IPS-NIHi11 (cell line): ENCODE measurements at regions not wholly inside any gene's neighbourhood (a gene's known extent, or its start where the extent isn't known, plus 50 kb on each side); places are given as distances from the start of the nearest gene placed in this dataset.
"Not testable (repeated sequence)": the region's sequence is repeated elsewhere in the genome, so short reads cannot be mapped to it uniquely, and the experiment has no call there.

Source experiments
- DNase-seq: peaks from one replicate; pipeline ENCODE4 v3.0.0; 2012; ENCODE audit warnings: mixed read lengths, low spot score

DNA sequence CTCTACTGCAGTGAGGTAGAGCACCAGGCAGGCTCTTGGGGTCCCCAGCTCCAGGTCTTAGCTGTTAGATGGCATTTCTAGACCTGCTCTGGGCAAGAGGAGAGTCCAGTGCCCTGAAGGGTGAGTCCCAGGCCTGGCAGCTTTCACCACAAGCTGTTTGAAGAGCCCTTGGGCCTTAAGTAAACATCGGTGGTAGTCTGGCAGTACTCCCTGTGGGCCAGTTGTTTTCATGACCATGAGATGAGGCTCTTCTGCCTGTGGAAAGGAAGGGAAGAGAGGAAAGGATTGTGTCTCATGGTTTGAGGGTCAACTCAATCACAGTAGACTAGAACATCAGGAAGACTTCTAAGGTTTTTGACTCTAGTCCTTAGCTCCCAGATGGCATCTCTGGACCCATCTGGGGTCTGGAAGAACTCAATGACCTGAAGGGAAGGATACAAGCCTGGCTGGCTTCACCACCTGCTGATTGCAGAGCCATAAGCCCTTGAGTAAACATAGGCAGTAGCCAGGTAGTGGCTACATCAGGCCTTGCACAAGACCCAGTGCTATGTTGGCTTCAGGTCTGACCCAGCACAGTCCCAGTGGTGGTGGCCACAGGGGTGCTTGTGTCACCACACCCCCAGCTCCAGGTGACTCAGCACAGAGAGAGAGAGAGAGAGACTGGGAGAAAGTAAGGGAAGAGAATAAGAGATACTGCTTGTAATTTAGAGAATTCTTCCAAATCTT, 114.3 kb upstream of the PCSK5 start:
- no peak for DNase-seq

DNA sequence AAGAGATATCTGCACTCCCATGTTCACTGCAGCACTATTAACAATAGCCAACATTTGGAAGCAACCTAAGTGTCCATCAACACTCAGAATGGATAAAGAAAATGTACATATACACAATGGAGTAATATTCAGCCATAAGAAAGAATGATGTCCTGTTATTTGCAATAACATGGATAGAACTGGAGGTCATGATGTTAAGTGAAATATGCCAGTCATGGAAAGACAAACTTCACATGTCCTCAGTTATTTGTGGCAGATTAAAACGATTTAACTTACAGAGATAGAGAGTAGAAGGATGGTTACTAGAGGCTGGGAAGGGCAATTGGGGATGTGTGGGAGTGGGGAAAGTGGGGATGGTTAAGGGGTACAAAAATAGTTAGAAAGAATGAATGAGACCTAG, 110.3 kb upstream of the PCSK5 start:
- DNase-seq = no peak

GRCh38 chr9:75788006-75788634, 102.4 kb upstream of the PCSK5 start:
- no peak for DNase-seq

GRCh38 chr9:75797085-75797580, 93.3 kb upstream of the PCSK5 start:
- DNase-seq = no peak

DNA sequence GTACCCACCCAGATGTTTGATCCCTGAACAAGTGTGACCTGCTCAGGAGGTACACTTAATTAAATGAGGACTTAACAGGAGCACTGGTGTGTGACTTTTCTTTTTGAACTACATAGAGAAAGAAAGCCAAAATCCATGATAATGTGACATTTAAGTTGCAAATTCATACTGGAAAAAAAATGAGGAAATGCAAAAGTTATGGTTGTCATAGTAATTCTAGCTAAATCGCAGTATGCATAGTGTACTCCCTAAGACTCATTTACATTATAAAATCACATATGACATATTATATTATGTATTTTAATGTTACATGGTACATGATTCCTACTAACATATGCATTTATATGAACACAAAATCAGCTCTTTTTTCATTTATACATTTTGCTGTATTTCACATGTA, 92.0 kb upstream of the PCSK5 start:
- no peak for DNase-seq

GRCh38 chr9:75803130-75803529, 87.3 kb upstream of the PCSK5 start:
- no peak for DNase-seq

- no peak for DNase-seq
Observed at GRCh38 chr9:75810063-75810462, 80.4 kb upstream of the PCSK5 start.

DNA sequence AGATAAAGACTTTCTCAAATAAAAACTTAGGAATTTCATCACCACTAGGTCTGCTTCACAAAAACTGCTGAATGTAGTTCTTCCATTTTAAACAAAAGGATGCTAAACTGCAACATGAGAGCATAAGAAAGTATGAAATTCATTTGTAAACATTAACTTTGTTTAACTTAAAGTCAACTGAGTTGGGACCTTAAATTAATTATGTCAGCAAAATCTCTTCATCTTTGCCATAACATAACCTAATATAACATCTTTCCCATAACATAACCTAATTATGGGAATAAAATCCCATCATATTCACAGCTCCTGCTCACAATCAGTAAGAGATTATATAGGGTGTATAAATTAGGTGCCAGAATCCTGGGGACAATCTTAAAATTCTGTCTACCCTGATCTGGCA, 78.8 kb upstream of the PCSK5 start:
- DNase-seq = no peak

GRCh38 chr9:75812141-75812540, 78.3 kb upstream of the PCSK5 start:
- DNase-seq = no peak

DNA sequence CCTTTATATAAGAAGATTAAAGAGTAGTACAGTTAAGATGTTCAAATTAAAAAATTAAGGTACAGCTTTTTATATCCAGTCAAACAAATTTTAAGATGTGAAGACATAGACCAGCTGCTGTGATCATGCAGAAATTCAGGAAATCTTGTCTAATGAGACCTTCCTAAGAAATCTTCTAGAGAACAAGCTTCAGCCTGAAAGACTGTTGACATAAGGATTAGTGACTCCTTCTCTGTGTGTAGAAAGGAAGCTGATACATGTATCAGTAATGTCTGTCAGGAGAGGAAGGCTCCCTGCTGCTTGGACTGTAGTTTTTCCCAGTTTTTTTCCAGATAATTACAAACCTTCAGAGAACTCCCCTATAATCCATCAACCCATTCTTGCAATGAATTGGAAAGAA, 75.8 kb upstream of the PCSK5 start:
- DNase-seq = no peak

DNA sequence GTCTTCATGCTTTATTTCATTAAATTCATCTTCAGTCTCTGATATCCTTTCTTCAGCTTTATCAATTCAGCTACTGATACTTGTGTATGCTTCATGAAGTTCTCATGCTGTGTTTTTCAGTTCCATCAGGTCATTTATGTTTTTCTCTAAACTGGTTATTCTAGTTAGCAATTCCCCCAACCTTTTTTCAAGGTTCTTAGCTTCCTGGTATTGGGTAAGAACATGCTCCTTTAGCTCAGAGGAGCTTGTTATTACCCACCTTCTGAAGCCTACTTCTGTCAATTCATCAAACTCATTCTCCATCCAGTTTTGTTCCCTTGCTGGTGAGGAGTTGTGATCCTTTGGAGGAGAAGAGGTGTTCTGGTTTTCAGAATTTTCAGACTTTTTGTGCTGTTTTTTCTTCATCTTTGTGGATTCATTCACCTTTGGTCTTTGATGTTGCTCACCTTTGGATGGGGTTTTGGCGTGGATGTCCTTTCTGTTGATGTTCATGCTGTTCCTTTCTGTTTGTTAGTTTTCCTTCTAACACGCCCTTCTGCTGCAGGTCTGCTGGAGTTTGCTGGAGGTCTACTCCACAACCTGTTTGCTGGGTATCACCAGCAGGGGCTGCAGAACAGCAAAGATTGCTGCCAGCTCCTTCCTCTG, 69.9 kb upstream of the PCSK5 start:
- DNase-seq = not testable (repeated sequence)

- DNase-seq = no peak
Observed at GRCh38 chr9:75823151-75823550, 67.3 kb upstream of the PCSK5 start.

- no peak for DNase-seq
Observed at GRCh38 chr9:75824816-75825568, 65.5 kb upstream of the PCSK5 start.

GRCh38 chr9:75826314-75826713, 64.2 kb upstream of the PCSK5 start:
- DNase-seq = no peak

- DNase-seq = no peak
Observed at GRCh38 chr9:75830303-75830702, 60.2 kb upstream of the PCSK5 start.

- no peak for DNase-seq
Observed at GRCh38 chr9:75833778-75834177, 56.7 kb upstream of the PCSK5 start.

DNA sequence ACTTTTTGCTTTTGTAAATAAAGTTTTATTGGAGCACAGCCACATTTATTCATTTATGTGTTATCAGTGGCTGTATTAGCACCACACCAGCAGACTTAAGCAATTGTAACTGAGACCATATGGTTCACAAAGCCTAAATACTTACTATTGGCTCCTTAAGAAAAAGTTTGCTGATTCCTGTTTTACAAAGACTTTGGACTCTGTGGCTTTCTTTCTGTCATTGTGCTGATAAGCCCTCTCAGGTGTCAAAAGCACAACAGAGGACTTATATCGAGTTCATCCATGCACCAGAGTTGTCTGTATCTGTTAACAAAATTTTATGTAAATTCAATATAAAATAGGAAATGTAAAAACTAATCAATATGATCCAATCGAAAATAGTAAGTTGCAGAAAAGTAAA, 55.6 kb upstream of the PCSK5 start:
- DNase-seq = no peak
